GM19043 (cell line): ENCODE measurements at regions not wholly inside any gene's neighbourhood (a gene's known extent, or its start where the extent isn't known, plus 50 kb on each side); places are given as distances from the start of the nearest gene placed in this dataset.
"Not testable (repeated sequence)": the region's sequence is repeated elsewhere in the genome, so short reads cannot be mapped to it uniquely, and the experiment has no call there.

Experiments
- ATAC-seq: cut with Tn5 transposase; IDR thresholded peaks from one replicate; pipeline ENCODE4 v1.9.1; 2021; ENCODE audit warnings: low read depth; ENCODE audit not compliant: unreplicated experiment

DNA sequence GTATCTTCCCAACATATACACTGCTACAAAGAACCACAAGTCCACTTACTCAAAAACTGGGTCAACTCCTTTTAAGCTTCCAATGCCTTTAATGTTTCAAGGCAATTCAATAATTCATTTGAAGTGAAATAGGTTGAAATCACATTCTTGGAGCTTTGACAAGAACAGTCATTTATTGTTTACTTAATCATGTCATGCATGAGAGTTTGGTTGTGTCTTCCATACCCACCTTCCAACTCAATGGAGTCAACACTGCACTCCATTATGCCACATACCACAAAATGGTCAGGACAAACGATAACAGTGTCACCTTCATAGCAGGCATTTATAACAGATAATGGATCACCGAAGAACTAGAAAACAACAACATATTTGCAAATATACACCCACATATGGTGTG lies 506.3 kb downstream of the UQCRFS1 start:
- ATAC-seq, result no peak

DNA sequence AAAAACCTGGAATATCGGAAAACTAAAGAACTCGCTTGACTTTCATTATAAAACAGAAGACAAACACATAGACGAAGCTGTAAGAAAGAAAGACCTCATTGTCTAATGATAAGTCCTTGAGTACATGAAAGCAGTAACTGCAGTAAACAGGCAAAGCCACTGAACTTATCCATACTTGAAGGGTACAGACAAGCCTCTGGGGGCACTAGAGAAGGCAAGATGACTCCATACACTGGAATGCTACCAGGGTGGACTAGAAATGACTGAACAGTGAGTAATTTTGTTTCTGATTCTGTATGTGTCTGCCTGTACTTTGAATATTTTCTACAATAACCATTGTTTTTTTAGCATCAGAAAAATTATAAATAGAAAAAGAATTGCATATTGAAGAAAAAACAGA lies 507.9 kb downstream of the UQCRFS1 start:
- ATAC-seq, result no peak

- ATAC-seq, result no peak
Measured at GRCh38 chr19:28703400-28703956, 509.5 kb downstream of the UQCRFS1 start.

- ATAC-seq, result no peak
Measured at GRCh38 chr19:28701491-28701890, 511.5 kb downstream of the UQCRFS1 start.

GRCh38 chr19:28700176-28700575 lies 512.8 kb downstream of the UQCRFS1 start:
- no peak for ATAC-seq

DNA sequence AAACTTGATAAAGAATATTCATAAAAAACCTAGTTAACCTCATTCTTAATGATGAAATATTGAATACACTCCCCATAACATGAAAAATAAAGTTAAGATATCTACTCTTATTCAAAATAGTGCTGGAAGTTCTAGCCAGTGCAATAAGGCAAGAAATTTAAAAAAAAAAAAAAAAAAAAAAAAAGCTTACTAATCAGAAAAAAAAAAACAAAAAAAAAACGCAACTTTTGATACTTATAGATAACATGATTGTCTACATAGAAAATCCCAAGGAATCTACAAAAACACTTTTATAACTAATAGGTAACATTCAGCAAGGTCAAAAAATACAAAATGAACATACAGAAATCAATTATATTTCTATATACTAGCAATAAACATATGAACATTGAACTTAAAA lies 515.6 kb downstream of the UQCRFS1 start:
- no peak for ATAC-seq

- no peak for ATAC-seq
Measured at GRCh38 chr19:28694812-28695211, 518.1 kb downstream of the UQCRFS1 start.

- ATAC-seq, result no peak
Measured at GRCh38 chr19:28691683-28692082, 521.3 kb downstream of the UQCRFS1 start.

DNA sequence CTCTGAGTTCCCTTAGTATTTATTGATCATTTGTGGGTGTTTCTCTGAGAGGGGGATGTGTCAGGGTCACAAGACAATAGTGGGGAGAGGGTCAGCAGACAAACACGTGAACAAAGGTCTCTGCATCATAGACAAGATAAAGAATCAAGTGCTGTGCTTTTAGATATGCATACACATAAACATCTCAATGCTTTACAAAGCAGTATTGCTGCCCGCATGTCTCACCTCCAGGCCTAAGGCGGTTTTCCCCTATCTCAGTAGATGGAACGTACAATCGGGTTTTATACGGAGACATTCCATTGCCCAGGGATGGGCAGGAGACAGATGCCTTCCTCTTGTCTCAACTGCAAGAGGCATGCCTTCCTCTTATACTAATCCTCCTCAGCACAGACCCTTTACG lies 523.5 kb downstream of the UQCRFS1 start:
- ATAC-seq, result not testable (repeated sequence)

- no peak for ATAC-seq
Measured at GRCh38 chr19:28687296-28687695, 525.7 kb downstream of the UQCRFS1 start.

DNA sequence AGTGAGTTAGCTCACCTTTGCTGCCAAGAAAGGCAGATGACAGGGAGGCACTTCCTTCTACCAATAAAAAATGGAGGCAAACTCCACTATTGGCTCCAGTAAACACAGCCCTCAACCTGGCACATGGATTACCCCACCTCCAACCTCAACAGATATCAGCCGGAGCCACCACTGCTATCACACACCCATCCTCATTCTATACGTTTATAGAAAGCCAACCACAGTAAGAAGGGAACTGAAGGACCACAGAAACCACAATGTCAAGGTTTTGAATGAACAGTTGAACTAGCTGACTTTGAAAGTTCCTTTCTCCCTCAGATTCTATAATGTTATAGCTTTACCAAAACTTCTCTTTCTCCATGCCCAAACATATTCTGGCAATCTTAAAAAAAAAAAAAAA lies 526.2 kb downstream of the UQCRFS1 start:
- ATAC-seq, result no peak

DNA sequence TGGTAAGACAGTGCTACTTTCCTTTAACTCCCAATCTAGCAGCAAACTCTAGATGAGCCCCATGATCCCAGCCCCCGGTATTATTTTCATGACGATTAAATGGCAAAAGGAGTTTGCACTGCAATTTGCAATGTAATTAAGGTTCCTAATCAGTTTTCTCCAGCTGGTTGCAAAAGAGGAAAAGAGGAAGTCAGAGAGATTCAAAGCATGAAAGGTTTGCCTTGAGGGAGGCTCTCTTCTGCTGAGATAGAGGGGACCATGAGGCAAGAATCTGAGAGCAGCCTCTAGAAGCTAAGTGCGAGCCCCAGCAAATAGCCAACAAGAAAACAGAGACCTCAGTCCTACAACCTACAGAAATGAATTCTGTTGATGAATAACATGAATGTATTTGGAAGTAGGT lies 527.1 kb downstream of the UQCRFS1 start:
- ATAC-seq, result no peak

GRCh38 chr19:28685077-28685476 lies 527.9 kb downstream of the UQCRFS1 start:
- ATAC-seq, result not testable (repeated sequence)

GRCh38 chr19:28680111-28680510 lies 532.8 kb downstream of the UQCRFS1 start:
- no peak for ATAC-seq

GRCh38 chr19:28670836-28671235 lies 542.1 kb downstream of the UQCRFS1 start:
- no peak for ATAC-seq

- no peak for ATAC-seq
Measured at GRCh38 chr19:28669804-28670203, 543.1 kb downstream of the UQCRFS1 start.

DNA sequence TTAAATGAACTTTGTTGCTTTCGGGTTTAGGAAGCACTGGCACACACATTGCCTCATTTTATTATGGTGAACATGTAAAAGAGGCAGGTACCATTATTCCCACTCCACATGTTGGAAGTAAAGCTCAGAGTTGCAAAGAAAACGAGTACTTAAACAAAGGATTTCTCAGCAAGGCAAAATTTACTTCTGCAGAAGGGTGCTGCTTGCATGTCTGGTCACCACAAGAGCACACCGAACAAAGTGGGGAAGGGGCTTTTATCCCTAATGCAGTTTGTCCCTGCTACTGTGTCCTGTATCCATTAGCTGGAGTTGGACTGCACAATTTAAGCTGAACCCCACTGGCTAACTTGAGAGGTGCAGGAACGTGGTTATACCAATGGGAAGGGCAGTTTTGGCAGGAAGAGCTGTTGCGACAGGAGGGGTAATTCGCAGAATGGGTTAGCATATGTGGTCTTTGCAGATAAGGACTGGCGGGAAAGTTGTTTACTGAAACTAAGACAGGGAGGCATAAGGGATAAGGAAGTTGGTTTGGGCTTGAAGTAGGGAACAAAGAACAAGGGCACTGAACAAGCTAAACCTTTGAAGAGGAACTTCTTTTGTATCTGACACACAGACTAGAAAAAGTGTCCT lies 545.5 kb downstream of the UQCRFS1 start:
- no peak for ATAC-seq

GRCh38 chr19:28665748-28666147 lies 547.2 kb downstream of the UQCRFS1 start:
- ATAC-seq, result no peak

DNA sequence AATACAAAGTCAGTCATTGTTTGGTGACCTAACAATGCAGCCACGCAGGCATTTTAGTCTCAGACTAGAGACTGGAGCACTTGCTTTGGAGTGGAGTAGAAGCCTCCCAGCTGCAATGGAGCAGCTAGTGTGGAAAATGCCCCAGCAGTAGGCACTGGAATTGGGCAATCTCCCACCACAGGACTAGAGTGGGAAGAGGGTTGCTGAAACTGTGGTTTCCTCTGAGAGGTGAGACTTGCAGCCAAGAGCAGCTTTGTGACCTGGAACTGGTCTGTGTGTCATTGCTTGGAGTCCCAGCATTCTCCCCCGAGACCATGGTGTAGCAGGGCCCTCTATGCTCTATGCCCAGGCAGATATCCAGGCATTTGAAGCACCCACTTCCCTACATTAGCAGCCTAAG lies 556.3 kb downstream of the UQCRFS1 start:
- ATAC-seq, result no peak

DNA sequence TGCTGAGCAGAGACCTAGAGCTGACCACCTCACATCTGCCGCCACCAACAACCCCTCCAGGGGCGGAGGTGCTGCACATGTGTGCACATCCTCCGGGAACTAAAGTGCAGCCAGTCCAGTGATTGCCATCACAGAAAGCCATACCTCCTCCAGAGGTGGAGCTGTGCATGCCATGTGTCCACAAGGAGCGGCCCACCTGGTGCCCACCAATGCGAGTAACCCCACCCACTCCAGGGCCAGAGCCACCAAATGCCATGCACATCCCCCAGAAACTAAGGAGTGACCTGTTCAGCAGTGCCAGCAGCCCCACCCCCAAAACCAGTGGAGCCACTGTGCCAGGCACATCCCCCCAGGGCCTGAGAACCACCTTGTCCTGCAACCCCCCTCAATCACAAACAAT lies 557.9 kb downstream of the UQCRFS1 start:
- no peak for ATAC-seq

- no peak for ATAC-seq
Measured at GRCh38 chr19:28652765-28653164, 560.2 kb downstream of the UQCRFS1 start.

- ATAC-seq, result no peak
Measured at GRCh38 chr19:28646629-28647028, 566.3 kb downstream of the UQCRFS1 start.
